ENCODE measurements at regions not wholly inside any gene's neighbourhood (a gene's known extent, or its start where the extent isn't known, plus 50 kb on each side); places are given as distances from the start of the nearest gene placed in this dataset.

GRCh38 chr1:164263540-164263939, 295.4 kb upstream of the PBX1 start:
- no peak overlapping the region for H3K27ac ChIP-seq
- 80 to 88% (median 86%) methylated on average over 3 of the region's 3 CpGs for WGBS, 3 donors

DNA sequence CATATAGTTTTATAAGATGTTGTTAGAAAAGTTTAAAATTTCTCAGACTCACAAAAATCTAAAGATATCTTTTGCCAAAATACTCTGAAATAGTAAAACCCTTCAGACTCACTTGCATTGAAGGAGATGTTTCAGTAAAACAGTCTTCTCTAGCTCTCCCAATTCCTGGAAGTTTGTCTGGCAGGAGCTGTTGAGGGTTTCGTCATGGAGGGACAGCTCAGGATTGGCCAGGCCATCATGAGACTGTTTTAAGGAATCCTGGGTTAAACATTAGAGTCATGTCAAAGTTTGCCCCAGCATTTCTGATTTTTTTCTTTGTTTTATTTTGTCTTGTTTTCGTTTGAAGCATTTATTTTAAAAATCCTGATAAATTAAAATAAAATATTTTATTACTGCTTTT, 293.8 kb upstream of the PBX1 start:
- TF ChIP-seq, protein P1, sequence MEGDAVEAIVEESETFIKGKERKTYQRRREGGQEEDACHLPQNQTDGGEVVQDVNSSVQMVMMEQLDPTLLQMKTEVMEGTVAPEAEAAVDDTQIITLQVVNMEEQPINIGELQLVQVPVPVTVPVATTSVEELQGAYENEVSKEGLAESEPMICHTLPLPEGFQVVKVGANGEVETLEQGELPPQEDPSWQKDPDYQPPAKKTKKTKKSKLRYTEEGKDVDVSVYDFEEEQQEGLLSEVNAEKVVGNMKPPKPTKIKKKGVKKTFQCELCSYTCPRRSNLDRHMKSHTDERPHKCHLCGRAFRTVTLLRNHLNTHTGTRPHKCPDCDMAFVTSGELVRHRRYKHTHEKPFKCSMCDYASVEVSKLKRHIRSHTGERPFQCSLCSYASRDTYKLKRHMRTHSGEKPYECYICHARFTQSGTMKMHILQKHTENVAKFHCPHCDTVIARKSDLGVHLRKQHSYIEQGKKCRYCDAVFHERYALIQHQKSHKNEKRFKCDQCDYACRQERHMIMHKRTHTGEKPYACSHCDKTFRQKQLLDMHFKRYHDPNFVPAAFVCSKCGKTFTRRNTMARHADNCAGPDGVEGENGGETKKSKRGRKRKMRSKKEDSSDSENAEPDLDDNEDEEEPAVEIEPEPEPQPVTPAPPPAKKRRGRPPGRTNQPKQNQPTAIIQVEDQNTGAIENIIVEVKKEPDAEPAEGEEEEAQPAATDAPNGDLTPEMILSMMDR (IDR thresholded peaks at IDR 0.05): no peak
- no peak for TF ChIP-seq POLR2A (IDR thresholded peaks at IDR 0.05)
- no peak for TF ChIP-seq EP300 (IDR thresholded peaks at IDR 0.05)
- peak in 1 of 5 donors; percentile 39 for DNase-seq
- no peaks in the 10 kb centered on the region for H3K4me1 ChIP-seq (ENCODE audit: insufficient read depth)
- H3K9me3 ChIP-seq: no peaks in the 10 kb centered on the region
- intact Hi-C loops (cut with DNase I): no loop called here
- H3K27me3 ChIP-seq: no peaks in the 10 kb centered on the region
- WGBS, 3 donors: 9 to 22% (median 10%) methylated on average over 2 of the region's 2 CpGs
- no peaks in the 10 kb centered on the region for H3K36me3 ChIP-seq
- H3K4me3 ChIP-seq: no peak overlapping the region
- H3K27ac ChIP-seq: no peak overlapping the region

More at GRCh38 chr1:164263540-164263939, 295.4 kb upstream of the PBX1 start:
- Histone ChIP-seq H3K36me3 (no peaks in the 10 kb centered on the region), H3K4me3 (no peak overlapping the region), H3K4me1 (ENCODE audit: insufficient read depth) (no peaks in the 10 kb centered on the region), H3K9me3 (no peaks in the 10 kb centered on the region), H3K27me3 (no peaks in the 10 kb centered on the region)
- DNase-seq: no peak
- intact Hi-C loops (cut with DNase I): no loop called here
- TF ChIP-seq, protein P1 (IDR thresholded peaks at IDR 0.05): no peak
- TF ChIP-seq POLR2A (IDR thresholded peaks at IDR 0.05): no peak
- TF ChIP-seq EP300 (IDR thresholded peaks at IDR 0.05): no peak

DNA sequence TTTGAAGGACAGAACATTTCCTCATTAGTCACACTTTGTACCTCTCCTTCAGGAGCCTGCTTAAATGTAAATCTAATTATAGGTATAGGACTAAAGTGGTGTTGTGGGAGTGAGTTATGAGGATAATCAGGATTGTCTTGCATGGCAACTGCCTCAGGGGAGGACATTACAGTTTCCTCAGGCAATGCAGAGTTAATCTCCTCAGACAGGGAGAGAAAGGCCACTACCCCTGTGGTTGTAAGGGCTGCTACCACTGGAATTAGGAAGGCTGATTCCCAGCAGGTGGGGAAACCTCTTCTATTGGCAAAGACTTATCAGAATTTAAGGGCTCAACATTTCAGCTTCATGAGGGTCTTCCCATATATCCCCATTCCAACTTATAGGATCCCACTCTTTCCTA, 286.8 kb upstream of the PBX1 start:
- Histone ChIP-seq H3K4me1 (ENCODE audit: insufficient read depth) (no peaks in the 10 kb centered on the region), H3K27me3 (no peaks in the 10 kb centered on the region), H3K9me3 (no peaks in the 10 kb centered on the region), H3K36me3 (no peaks in the 10 kb centered on the region), H3K4me3 (no peak overlapping the region), H3K27ac (no peak overlapping the region)
- intact Hi-C loops (cut with DNase I): no loop called here
- TF ChIP-seq POLR2A (IDR thresholded peaks at IDR 0.05) (no peak), EP300 (IDR thresholded peaks at IDR 0.05) (no peak)
- TF ChIP-seq, protein P1 (IDR thresholded peaks at IDR 0.05): no peak
- no peak for DNase-seq

DNA sequence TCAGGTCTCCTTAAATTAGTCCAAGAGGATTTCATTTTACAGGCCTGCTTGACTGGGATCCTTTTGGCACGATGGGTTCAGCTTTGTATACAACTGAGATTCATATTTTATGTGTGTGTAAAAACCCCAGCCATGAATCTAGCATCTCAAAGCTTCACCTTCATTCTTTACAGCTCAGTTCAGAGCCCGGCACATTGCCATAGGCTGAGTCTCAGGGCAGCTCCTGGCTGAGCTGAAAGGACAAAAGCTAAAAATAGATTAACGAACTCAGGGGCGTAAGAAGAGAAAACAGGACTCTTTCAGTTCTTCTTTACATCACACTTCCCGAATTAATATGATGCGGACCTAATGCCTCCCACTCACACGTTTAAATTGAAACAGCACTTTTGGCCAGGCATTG, 262.8 kb upstream of the PBX1 start:
- intact Hi-C loops (cut with DNase I): no loop called here
- WGBS, 3 donors: 50 to 64% (median 55%) methylated on average over 7 of the region's 7 CpGs
- Histone ChIP-seq H3K4me1 (ENCODE audit: insufficient read depth) (no peaks in the 10 kb centered on the region), H3K27ac (no peak overlapping the region), H3K4me3 (peak overlapping the region; percentile 20), H3K27me3 (no peaks in the 10 kb centered on the region), H3K9me3 (no peaks in the 10 kb centered on the region), H3K36me3 (no peaks in the 10 kb centered on the region)
- TF ChIP-seq EP300 (IDR thresholded peaks at IDR 0.05) (no peak), POLR2A (IDR thresholded peaks at IDR 0.05) (no peak)
- TF ChIP-seq, protein P1 (IDR thresholded peaks at IDR 0.05): no peak
- no peak for DNase-seq

GRCh38 chr1:164308101-164308500, 250.9 kb upstream of the PBX1 start:
- intact Hi-C loops (cut with DNase I): no loop called here
- Histone ChIP-seq H3K9me3 (no peaks in the 10 kb centered on the region), H3K36me3 (no peaks in the 10 kb centered on the region), H3K4me3 (no peak overlapping the region), H3K27me3 (no peaks in the 10 kb centered on the region), H3K4me1 (ENCODE audit: insufficient read depth) (no peaks in the 10 kb centered on the region), H3K27ac (no peak overlapping the region)
- no peak for DNase-seq
- no peak for TF ChIP-seq POLR2A (IDR thresholded peaks at IDR 0.05)
- TF ChIP-seq EP300 (IDR thresholded peaks at IDR 0.05): no peak
- TF ChIP-seq, protein P1 (IDR thresholded peaks at IDR 0.05): no peak
